GM18867 (cell line): ENCODE measurements at regions not wholly inside any gene's neighbourhood (a gene's known extent, or its start where the extent isn't known, plus 50 kb on each side); places are given as distances from the start of the nearest gene placed in this dataset.
"Not testable (repeated sequence)": the region's sequence is repeated elsewhere in the genome, so short reads cannot be mapped to it uniquely, and the experiment has no call there.

Experiments used
- ATAC-seq: cut with Tn5 transposase; IDR thresholded peaks from one replicate; pipeline ENCODE4 v1.9.1; 2021; ENCODE audit warnings: mild to moderate bottlenecking, moderate library complexity; ENCODE audit not compliant: unreplicated experiment

DNA sequence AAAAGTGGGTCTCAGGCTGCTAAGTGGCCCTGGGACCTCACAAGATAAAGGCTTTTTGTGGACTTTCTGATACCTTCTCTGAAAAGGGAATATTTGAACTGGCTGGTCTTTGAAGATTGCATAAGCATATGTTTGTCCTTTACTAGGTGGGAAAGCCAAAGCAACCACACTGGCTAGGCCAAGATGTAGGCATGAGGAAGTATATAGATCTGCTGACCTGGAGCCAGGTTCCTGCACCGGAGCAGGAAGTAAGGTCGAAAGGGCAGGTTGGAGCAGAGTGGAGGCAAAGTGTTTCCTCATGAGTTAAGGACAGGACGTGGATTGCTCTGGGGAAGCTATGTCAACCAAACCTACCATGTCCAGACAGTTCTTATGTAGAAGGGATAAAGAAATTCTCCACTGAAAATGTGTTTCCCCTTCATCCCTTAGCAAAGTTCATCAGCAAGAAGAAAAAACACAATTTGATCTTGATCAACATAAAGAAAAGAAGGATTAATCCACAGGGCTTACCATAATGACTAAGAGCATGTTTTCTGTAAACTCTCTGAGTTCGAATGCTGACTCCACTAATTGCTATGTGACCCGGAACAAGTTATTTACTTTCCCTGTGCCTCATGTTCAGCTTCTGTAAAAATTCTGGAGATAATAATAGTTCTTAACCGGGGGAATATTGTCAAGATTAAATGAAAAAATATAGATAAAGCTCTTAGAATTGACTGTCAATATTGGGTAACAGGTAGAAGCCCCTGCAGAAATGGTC lies 156.1 kb upstream of the SRD5A2 start:
- ATAC-seq = no peak

DNA sequence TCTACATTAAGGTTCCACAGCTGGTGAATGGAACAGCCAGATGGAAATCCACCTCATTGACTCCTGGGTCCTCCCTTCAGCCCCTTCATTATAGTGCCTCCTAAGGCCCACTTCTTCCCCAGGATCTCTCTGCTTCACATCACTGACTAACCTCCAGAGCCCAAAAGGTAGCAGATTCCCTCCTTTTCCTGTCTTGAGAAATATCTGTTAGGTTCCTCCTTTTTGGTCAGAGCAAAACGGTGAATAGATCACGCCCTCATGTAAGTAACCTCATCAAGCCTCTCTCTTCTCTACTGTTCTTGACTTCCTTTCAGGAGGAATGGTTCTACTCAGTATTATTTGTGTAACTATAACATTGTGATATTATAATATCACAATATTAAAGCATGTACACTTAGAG lies 155.0 kb upstream of the SRD5A2 start:
- ATAC-seq = no peak

- ATAC-seq = no peak
Observed at GRCh38 chr2:31729442-31730092, 148.8 kb upstream of the SRD5A2 start.

DNA sequence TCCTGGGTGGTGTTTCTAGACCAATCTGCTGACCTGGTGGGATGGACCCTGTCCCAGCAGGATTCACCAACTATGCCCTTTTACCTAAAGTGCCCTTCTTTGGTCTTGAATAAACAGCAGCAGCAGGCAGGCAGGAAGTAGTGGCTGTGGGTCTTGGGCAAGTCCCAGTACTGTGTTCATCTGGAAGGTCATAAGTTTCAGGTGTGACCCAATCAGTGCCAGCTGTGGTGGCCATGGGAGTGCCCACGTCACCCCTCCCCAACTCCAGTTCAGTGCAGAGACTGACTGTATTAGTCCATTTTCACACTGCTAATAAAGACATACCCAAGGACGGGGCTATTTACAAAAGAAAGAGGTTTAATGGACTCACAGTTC lies 148.3 kb upstream of the SRD5A2 start:
- no peak for ATAC-seq

DNA sequence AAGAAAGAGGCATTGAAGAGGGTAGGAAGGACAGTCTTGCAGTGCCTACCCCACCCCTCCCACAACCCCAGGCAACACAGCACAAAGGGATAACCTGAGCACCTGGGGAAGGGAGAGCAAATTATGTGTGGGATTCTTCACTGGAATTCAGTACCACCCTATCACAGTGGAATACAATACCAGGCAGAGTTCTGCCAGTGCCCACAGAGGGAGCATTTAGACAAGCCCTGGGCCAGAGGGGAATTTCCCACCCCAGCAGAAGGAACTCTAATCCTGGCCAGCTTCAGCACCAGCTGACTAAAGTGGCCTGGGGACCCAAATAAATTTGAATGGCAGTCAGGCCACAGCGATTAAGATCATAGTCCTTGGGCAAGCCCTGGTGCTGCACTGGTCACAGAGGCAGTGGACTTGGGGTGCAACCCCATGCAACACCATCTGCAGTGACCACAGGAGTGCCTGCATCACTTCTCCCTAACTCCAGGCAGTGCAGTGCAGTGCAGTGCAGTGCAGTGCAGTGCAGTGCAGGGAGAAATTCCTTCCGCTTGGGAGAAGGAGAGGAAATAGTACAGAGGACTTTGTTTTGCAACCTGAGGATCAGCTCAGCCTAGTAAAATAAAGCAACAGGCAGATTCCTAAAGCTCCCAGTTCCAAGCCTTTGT lies 147.8 kb upstream of the SRD5A2 start:
- ATAC-seq = no peak

DNA sequence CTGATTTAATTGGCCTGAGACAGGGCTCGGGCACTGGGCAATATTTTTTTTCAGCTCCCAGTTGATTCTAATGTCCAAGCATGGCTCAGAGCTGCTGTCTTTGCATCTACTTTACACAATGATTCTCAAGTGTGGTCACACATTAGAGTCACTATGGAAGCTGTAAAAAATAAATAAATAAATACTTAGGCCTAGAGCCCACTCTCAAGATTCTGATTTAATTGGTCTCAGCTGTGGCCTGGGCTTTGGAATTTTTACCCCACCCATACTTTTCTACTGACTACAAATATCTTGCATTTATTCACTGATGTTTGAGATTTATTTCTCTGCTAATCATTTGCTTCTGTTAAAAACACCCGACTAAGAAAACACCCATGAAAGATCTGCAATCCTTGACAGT lies 145.7 kb upstream of the SRD5A2 start:
- ATAC-seq = no peak

DNA sequence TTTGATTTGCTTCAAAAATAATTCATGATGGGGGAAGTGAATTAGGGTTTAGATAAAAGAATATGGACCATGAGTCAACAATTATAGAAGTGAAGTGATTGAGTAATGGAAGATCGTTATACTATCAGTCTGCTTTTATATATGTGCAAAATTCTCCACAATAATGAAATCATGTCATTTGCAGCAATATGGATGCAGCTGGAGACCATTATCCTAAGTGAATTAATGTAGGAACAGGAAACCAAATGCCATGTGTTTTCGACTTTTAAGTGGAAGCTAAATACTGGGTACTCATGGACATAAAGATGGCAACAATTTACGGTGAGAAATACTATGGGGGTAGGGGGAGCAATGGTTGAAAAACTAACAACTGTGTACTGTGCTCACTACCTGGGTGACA lies 144.7 kb upstream of the SRD5A2 start:
- no peak for ATAC-seq

- no peak for ATAC-seq
Observed at GRCh38 chr2:31711737-31712136, 131.0 kb upstream of the SRD5A2 start.

- ATAC-seq = no peak
Observed at GRCh38 chr2:31710121-31710520, 129.4 kb upstream of the SRD5A2 start.

DNA sequence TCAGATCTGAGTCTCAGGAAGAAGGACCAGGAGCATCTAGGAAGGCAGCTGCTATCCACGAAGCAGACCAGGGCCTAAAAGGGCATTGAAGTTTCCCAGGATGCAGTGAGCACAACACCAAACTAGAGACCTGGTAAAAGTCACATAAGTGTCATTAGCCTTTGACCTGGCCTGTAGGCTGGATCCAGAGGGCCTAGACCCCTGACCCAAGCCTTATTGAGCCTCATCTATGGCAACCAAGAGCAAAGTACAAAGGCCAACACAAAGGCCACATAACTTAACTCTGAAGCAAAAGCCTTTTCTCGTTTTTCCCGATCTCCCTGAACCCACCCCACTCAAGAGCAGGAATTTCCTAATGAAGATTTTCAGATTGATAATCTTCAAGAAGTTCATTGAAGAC lies 127.3 kb upstream of the SRD5A2 start:
- ATAC-seq = no peak

DNA sequence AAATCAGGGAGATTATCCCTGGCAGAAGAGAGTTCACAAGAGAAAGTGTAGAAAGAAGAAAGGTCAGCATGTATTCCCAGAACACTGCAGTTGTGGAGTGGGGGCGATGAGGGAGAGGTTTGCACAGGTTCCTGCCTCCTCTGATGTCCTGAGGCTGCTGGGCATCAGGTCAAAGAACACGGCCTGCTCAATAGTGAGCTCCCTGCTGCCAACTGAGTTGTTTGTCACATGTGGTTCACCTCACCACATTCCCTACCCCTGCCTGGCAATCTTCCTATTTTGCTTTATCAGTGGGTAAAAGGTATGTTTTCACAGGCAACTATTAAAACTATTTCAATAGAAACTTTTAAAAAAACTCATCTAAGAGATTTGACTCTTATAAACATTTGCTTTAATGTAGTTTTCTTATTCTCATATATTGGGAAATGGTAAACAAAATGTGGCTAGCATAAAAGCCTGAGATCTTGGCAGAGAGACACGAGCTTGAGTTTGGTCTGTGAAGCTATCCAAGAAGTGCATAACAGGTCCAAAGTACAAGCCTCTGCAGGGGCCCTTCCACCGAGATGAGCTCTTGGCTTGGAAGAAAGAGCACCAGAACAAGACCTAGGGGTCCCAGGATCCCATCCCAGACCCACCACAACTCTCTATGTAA lies 123.9 kb upstream of the SRD5A2 start:
- ATAC-seq = no peak

DNA sequence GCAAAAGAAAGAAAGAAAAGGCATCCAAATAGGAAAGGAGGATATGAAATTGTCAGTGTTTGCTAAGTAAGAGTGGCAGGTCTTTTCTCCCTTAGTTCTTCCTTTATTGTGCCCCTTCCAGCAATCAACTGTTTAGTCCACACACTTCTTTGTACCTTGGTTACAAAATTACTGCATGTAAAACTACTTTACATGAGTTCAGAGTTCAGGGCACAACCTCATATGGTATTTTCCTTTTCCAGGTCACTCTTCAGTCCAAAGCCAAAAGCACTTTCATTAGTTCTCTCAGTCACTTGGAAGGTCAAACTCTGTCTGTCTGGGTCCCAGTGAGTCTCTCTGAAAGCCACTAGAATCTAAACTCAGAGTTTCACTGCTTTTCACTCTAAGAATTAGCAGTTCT lies 122.5 kb upstream of the SRD5A2 start:
- ATAC-seq = no peak

DNA sequence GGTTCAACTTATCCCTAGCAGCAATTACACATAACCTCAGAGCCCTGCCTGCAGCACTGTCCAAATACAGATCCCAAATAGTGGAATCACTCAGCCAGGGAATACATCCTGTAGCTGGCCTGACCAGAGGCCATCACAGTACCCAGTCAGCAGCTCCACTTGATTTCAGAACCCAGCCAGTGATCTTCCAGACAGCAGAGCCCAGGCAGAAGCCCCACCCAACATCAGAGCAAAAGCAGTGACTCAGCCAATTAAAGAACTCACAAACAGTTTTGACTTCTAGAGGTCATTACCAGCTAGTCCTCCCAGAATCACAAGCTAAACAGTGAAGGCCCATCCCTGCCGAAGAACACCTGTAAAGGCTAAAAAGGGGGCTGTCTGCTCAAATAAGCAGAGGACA lies 118.0 kb upstream of the SRD5A2 start:
- ATAC-seq = no peak

DNA sequence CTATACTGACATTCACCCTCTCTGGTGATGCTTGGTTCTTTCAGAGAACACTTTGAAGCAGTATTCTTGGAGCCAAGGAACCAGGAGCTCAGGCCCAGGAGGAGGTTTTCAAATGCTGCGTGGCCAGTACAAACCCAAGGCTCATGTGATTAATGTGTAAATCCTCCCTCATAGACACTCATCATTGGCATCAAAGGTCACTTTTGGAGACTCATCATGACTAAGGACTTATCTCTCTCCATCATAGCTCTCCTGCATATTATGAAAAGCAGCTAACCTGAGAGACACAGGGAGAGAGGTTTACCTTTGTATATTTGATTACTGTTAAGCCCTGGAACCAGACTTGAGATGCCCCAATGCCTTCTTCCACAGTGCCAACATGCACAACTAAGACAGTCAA lies 115.3 kb upstream of the SRD5A2 start:
- no peak for ATAC-seq

DNA sequence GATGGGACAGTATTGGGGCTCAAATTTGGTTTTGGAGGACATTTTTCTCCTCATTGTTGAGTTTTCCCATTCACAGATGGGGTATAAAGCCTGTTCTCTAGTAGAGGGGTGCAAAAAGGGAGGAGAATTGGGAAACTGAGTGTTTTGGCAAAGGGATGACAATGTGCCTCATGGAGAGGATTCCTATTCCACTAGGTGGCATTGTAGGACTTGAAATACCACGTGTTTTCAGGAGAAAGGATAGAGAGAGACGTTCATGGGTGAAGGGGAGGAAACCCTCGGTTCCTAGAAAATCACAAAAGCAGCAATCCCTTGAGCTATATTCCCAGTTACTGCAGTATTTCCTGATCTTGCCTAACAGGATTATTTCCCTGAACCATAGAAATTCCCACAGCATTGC lies 113.7 kb upstream of the SRD5A2 start:
- ATAC-seq = no peak

GRCh38 chr2:31693882-31694281 lies 113.1 kb upstream of the SRD5A2 start:
- no peak for ATAC-seq

- ATAC-seq = no peak
Observed at GRCh38 chr2:31688282-31688681, 107.5 kb upstream of the SRD5A2 start.

DNA sequence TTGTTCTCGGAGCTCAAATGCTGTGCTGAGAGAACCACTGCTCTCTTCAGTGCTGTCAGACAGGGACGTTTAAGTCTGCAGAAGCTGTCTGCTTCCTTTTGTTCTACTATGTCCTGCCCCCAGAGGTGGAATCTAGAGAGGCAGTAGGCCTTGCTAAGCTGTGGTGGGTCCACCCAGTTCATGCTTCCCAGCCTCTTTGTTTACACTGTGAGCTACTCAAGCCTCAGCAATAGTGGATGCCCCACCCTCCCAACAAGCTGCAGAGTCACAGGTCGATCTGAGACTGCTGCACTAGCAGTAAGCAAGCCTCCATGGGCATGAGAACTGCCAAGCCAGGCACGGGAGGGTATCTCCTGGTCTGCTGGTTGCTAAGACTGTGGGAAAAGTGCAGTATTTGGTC lies 102.8 kb upstream of the SRD5A2 start:
- not testable (repeated sequence) for ATAC-seq

DNA sequence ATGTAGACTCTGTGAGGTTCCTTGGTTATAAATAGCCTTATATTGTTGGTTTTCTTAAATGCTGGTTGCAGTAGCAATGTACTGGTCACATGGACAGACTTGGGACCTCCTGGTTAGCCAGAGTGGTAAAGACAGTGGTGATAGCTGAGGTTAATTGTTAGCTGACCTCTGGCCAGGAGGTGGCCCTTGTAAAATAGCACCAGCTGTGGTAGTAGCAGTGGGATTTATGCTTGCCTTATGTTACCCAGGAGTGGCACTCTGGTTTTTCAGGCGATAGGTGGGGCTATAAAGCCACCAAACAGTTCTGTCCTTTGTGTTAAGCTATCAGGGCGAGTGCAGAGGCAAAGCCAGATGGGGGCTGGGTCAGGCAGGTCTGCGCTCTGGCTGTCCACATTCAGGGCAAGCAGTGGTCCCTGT lies 94.8 kb upstream of the SRD5A2 start:
- no peak for ATAC-seq

DNA sequence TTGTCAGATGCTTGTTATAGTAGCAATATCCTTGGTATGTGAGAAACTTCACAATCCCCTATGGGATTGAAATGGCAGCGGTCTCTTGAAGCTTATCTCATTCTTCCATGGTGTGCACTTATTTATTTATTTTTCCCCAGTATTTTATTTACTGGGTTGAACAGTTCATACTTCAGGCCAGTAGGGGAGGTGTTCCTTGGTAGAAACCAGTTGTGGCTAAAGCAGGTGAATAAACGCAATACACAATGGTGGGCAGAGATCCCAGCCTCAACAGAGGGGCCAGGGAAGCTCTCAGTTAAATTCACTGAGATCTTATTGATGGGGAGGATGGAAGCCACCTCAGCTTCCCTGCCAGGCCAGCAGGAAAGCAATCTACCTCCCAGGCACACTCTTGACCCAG lies 93.7 kb upstream of the SRD5A2 start:
- no peak for ATAC-seq

DNA sequence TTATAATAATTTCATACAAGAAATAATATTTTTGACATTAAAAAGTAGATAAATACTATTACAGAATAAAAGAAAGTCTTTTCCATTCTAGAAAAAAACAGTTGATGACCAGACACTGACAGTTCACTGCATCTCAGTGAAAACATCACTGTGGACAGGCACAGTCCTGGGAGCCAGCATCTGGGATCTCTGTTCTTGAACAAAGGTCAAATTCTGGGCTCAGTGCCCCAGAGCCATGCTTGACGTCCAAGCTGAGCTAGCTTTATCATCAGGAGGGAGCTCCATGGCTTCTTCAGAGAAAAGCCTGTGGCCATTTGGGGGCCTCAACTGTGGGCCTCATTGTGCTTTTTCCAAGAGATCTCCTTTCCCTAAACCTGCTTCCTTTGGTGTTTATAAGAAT lies 86.1 kb upstream of the SRD5A2 start:
- ATAC-seq = no peak
